A549 (cell line): ENCODE measurements at regions not wholly inside any gene's neighbourhood (a gene's known extent, or its start where the extent isn't known, plus 50 kb on each side); places are given as distances from the start of the nearest gene placed in this dataset.

Experiments used
- POLR2A ChIP-seq: IDR thresholded peaks from 2 replicates; pipeline ENCODE4 v1.6.1; 2012; ENCODE audit warnings: mild to moderate bottlenecking, low read length
- TF ChIP-seq, protein P1 (sequence below): fragments of >200 bp; sonication (Bioruptor Twin); formaldehyde crosslinking; IDR thresholded peaks from 3 replicates; pipeline ENCODE4 v1.5.1; 2016

DNA sequence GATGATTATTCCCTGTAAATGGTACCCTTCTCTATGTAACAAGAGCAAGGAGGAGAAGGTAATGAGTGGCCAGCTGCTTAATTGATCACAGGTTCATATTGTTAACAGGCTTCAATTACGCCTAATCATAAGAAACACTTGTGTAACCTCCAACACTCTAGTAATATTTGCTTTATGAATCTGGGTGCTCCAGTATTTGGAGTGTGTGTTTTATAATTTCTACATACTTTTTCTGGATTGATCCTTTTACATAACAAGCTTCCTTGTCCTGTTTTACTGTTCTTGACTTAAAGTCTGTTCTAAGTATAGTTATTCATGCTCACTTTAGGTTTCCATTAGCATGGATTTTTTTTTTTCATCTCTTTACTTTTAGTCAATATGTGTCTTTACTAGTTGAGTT lies 984.2 kb downstream of the AMY1C start:
- no peak for TF ChIP-seq POLR2A
- TF ChIP-seq, protein P1, sequence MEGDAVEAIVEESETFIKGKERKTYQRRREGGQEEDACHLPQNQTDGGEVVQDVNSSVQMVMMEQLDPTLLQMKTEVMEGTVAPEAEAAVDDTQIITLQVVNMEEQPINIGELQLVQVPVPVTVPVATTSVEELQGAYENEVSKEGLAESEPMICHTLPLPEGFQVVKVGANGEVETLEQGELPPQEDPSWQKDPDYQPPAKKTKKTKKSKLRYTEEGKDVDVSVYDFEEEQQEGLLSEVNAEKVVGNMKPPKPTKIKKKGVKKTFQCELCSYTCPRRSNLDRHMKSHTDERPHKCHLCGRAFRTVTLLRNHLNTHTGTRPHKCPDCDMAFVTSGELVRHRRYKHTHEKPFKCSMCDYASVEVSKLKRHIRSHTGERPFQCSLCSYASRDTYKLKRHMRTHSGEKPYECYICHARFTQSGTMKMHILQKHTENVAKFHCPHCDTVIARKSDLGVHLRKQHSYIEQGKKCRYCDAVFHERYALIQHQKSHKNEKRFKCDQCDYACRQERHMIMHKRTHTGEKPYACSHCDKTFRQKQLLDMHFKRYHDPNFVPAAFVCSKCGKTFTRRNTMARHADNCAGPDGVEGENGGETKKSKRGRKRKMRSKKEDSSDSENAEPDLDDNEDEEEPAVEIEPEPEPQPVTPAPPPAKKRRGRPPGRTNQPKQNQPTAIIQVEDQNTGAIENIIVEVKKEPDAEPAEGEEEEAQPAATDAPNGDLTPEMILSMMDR = no peak
